22Rv1 (cell line): ENCODE measurements at regions not wholly inside any gene's neighbourhood (a gene's known extent, or its start where the extent isn't known, plus 50 kb on each side); places are given as distances from the start of the nearest gene placed in this dataset.
"Not testable (repeated sequence)": the region's sequence is repeated elsewhere in the genome, so short reads cannot be mapped to it uniquely, and the experiment has no call there.

Experiments
- H3K27ac ChIP-seq: fragments of 450-650 bp; 2 replicates; pipeline ENCODE4 v1.5.1; 2017
- ZFX ChIP-seq: fragments of 450-650 bp; IDR thresholded peaks from 2 replicates; pipeline ENCODE4 v1.6.1; 2017; ENCODE audit warnings: antibody characterized with exemption, borderline replicate concordance
- TF ChIP-seq, protein P1 (sequence below): fragments of 450-650 bp; IDR thresholded peaks from 2 replicates; pipeline ENCODE4 v1.5.1; 2017; ENCODE audit warnings: mild to moderate bottlenecking

DNA sequence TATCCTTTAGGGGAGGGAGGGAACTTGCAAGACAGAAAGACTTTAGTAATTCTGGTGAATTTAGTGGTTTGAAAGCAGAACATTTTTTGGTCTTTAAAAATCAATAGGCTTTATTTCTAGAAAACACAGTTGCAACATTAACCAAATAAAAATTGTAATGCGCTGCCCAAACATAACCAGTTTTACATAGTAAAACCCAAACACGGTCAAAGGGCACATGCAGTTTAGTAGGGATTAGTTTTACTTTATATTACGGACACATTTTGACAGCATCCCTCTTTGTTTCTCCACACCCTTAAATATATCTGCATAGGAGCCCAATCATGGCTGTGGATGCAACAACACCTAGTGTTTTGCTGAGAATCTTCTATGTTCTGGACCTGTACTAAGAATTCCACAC, 156.7 kb downstream of the NR2F2 start:
- no peak overlapping the region for H3K27ac ChIP-seq

DNA sequence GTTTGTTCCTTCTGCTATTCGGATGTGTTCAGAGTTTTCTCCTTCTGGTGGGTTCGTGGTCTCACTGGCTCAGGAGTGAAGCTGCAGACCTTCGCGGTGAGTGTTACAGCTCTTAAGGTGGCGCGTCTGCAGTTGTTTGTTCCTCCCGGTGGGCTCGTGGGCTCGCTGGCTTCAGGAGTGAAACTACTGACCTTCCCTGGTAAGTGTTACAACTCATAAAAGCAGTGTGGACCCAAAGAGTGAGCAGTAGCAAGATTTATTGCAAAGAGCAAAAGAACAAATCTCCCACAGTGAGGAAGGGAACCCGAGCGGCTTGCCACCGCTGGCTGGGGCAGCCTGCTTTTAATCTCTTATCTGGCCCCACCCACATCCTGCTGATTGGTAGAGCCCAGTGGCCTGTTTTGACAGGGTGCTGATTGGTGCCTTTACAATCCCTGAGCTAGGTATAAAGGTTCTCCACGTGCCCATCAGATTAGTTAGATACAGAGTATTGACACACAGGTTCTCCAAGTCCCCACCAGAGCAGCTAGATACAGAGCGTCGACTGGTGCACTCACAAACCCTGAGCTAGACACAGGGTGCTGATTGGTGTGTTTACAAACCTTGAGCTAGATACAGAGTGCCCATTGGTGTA, 160.7 kb downstream of the NR2F2 start:
- H3K27ac ChIP-seq: not testable (repeated sequence)

More for the DNA sequence above, 156.7 kb downstream of the NR2F2 start:
- TF ChIP-seq, protein P1, sequence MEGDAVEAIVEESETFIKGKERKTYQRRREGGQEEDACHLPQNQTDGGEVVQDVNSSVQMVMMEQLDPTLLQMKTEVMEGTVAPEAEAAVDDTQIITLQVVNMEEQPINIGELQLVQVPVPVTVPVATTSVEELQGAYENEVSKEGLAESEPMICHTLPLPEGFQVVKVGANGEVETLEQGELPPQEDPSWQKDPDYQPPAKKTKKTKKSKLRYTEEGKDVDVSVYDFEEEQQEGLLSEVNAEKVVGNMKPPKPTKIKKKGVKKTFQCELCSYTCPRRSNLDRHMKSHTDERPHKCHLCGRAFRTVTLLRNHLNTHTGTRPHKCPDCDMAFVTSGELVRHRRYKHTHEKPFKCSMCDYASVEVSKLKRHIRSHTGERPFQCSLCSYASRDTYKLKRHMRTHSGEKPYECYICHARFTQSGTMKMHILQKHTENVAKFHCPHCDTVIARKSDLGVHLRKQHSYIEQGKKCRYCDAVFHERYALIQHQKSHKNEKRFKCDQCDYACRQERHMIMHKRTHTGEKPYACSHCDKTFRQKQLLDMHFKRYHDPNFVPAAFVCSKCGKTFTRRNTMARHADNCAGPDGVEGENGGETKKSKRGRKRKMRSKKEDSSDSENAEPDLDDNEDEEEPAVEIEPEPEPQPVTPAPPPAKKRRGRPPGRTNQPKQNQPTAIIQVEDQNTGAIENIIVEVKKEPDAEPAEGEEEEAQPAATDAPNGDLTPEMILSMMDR: no peak
- no peak for TF ChIP-seq ZFX

DNA sequence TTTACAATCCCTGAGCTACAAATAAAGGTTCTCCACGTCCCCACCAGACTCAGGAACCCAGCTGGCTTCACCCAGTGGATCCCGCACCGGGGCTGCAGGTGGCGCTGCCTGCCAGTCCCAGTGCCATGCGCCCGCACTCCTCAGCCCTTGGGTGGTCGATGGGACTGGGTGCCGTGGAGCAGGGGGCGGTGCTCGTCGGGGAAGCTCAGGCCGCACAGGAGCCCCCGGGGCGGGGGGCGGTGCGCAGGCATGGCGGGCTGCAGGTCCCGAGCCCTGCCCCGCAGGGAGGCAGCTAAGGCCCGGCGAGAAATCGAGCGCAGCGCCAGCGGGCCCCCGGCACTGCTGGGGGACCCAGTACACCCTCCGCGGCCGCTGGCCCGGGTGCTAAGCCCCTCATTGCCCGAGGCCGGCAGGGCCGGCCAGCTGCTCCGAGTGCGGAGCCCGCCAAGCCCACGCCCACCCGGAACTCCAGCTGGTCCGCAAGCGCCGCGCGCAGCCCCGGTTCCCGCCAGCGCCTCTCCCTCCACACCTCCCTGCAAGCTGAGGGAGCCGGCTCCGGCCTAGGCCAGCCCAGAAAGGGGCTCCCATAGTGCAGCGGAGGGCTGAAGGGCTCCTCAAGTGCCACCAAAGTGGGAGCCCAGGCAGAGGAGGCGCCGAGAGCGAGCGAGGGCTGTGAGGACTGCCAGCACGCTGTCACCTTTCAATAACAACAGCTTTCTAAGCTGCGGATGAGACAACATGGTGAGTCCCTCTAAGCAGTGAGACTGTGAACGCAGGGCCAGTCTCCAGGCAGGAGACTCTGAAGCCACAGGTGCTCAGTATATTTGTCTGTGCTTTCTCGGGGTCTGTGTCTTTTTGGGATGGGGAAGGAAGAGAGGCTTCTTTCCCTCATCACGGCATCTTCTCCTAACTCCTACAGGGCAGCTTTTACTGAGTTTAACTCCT, 161.5 kb downstream of the NR2F2 start:
- H3K27ac ChIP-seq: not testable (repeated sequence)

DNA sequence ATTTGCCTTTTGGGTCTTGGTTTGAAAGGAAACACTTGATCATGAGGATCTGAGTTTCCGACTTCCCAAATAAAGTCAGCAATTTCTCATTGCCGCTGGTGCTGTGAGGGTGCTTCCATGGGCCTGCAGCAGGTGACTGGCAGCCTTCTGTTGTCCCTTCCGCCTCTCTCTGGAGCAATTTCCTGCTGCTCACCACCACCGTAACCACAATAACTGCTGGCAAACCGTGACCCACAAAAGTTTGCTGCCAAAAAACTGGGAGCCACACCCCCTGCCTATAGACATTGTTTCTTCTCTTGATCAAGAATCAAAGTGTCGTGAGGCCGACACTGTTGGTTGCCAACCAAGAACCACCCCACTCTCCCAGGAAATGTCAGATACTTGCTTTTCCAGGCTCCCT, 164.0 kb downstream of the NR2F2 start:
- no peak for TF ChIP-seq ZFX
- TF ChIP-seq, protein P1: no peak
- no peak overlapping the region for H3K27ac ChIP-seq

DNA sequence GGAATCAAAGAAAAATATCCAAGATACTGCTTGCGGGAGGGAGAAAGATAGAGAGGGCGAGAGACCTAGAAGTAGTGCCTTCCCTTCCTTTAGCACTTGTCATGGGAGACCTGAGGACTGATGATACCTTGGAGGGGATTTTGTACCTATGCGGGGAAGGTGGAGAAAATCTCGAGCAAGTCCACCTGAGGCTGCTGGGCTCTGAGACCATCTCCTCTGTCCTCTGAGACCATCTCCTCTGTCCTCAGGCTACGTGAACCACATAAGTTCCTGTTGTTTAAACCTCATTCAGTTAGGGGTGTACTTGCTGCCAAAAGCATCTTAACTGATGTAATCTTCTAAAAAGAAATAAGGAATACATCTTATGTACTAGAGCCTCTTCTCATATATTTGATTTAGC, 164.9 kb downstream of the NR2F2 start:
- TF ChIP-seq, protein P1: no peak
- TF ChIP-seq ZFX: no peak
- no peak overlapping the region for H3K27ac ChIP-seq

DNA sequence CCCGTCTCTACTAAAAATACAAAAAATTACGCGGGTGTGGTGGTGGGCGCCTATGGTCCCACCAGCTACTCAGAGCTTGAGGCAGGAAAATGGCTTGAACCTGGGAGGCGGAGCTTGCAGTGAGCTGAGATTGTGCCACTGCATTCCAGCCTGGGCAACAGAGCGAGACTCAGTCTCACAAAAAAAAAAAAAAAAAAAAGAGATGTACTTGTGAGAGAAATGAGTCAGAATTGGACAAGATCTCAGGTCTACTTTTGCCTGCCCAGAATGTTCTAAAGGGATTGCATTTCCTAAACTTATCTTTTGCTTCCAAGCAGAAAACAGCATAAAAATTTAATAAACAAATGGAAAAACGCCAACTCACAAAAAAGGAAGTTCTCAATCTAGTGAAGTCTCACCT, 167.5 kb downstream of the NR2F2 start:
- H3K27ac ChIP-seq: no peak overlapping the region

DNA sequence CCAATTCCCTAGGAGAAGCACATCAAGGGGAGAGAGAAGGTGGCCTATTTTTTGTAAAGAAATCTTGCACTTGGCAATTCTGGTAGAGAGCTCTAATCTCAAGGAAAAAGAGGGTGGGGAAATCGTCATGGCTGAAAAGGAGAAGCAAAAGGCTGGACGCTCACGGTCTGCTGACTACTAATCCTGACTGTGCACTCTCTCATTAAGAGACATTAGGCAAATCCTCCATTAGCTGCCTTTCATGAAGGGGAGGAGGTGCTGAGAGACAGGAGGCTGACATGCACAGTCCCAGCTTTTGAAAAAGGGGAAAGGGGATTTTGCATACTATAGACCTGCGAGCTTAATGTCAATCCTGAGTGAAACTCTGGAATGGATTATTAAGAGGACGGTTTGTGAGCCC, 170.0 kb downstream of the NR2F2 start:
- H3K27ac ChIP-seq: no peak overlapping the region
- TF ChIP-seq ZFX: no peak
- TF ChIP-seq, protein P1: no peak

More for the DNA sequence above, 167.5 kb downstream of the NR2F2 start:
- TF ChIP-seq, protein P1: no peak
- TF ChIP-seq ZFX: no peak

DNA sequence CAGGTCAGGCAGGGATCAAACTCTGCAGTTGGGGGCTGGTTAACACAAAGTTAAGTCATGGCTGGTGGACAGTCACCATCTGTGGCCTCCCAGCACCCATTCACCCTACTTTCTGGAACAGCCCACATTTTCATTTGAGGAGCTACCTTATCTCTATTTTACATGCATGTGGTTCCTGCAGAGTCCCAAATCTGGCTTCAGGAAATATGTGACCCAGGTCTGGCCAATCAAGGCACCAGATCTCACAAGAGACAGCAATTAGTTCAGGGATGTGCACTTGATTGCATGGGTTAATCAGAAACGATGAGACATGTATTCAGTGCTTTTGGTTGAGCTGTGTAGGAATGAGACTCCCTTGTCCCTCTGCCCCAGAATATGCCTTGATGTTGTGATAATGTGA, 170.9 kb downstream of the NR2F2 start:
- H3K27ac ChIP-seq: no peak overlapping the region
- no peak for TF ChIP-seq ZFX
- TF ChIP-seq, protein P1: no peak
